CD1c-positive myeloid dendritic cell (primary cell): ENCODE measurements at regions not wholly inside any gene's neighbourhood (a gene's known extent, or its start where the extent isn't known, plus 50 kb on each side); places are given as distances from the start of the nearest gene placed in this dataset.
"Not testable (repeated sequence)": the region's sequence is repeated elsewhere in the genome, so short reads cannot be mapped to it uniquely, and the experiment has no call there.

Experiments
- DNase-seq: peaks from one replicate; pipeline ENCODE4 v3.0.0-alpha.2; 2016; ENCODE audit errors: extremely low spot score

DNA sequence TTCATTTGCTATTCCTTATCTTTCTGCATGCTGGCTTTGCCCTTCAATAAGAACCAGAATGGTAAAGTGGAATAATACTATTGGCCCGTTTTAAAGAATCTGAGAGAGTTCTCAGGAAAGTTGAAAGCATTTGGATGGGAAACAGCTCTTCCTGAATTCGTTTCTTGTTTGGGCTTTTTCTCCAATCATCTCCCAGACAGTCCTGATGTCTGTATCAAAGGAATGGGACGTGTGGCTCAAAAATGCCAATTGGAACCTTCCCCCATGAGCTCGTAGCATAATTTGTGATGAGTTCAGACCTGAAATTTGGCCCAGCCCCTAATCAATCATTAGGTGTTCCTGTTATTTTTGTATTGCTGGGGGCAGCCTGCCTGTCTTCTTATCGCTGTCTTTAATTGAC lies 75.8 kb upstream of the BACH2 start:
- DNase-seq: no peak

DNA sequence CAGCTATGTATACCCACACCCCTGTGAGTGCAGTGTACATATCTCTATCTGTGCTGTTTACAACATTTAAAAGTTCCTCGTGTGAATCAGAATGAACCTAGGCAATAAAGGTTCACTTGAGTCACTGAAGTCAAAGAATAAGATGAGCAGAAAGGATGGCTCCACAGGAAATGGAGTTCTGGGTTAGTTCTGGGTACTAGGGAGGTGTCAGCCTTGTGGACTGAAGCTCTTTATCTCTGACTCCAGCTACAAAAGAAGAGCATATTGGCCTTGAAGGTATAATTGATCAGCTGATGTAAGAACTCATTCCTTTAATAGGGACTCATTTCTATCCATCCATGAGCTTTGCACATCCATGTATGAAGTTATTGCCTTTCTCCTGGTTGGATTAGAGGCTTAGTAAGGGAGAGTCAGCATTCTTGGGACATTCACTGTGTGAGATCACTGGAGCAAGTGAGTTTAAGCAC lies 73.9 kb upstream of the BACH2 start:
- DNase-seq: no peak

DNA sequence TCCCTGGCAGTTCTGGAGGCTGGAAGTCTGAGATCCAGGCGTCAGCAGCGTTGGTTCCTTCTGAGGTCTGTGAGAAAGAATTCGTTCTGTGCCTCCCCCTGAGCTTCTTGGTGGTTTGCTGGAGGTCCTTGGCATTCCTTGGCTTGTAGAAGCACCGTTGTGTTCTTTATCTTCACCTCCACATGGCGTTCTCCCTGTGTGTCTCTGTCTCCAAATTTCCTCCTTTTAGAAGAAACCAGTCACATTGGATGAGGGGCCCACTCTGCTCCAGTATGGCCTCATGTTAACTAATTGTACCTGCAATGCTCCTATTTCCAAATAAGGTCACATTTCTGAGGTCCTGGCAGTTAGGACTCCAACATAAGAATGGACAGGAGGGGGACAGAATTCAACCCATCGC lies 73.0 kb upstream of the BACH2 start:
- DNase-seq: no peak

DNA sequence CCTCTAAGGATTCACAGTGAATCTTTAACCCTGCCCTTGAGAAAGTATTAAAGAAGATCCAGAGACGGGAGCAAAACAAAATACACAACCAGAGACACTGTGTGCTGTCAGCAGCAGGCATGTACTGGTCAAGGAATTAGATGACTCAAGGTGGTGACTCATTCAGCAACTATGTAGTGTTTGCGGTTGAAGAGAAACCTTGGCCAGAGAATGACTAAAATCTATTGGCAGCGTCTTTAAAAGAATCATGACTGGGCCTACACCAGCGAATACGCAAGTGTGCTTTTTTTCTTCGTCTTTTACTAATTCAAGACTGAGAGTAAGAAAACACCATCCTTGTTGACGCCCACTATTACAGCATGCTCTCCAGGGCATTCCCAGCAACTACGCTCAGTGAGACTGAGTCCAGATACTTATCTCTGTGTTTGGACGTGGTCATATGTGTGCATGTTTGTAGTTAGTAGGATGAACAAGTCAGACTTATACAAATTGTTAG lies 72.4 kb upstream of the BACH2 start:
- peak; percentile 77 for DNase-seq

DNA sequence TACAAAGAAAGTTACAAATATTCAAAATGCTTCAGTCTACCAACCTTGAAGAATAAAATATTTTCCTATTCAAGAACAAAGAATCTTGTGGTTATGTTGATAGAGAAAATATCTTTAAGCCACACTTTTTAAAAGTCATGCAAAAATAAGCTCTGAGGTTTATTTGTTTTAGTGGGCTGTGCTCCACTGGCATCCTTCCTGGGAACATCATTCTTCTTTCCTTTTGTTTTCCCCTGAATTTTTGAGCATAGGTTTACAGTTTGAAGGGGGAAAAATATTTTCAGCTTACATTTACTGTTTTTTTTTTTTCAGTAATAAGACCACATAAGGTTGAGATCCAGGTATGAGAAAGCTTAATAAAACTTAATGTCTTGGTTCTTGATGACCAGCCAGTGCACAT lies 72.0 kb upstream of the BACH2 start:
- no peak for DNase-seq

DNA sequence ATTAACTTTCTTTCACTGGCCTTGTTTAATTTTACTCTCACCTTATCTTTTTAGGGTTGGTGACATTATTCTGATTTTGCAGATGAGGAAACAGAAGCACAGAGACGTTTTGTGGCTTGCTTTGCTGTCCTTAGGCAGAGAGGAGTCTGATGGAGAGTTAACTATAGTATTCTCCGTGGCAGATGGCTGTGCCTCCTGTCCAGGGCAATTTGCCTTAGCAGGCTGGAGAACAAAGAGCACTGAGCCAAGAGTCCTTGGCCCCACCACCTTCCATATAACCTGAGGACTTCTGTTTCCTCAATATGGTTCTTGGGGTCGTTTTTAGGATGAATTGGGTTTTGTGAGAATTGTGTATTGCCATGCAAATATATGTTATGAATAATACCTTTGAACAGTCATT lies 71.4 kb upstream of the BACH2 start:
- no peak for DNase-seq

DNA sequence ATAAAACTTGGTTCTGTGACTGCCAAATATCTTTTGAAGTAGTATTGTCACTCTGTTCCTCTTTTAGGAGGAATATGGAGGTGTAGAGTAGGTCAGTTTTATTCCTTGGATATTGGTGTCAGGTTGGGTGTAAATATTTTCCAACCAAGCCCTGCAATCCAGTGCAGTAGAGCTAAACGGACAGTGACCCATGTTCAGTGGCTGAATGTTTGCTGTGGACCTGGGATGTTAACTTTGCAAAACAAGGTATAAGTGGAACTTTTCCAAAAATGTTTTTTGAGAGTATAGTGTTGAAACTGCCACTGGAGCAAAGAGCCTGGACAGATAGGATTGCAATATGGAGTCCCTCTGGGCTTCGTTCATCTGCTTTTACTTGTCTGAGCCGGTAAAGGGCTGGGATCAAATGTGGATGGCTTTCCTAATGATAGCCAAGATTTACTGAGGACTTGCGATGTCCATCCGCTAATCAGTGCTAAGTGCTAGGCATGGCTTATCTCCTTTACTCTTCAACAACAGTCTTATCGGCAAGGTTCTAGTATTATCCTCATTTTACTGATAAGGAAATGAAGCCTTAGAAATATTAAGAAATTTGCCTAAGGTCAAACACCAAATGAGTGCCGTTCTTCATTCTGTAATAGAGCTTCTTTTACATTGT lies 69.0 kb upstream of the BACH2 start:
- DNase-seq: no peak

DNA sequence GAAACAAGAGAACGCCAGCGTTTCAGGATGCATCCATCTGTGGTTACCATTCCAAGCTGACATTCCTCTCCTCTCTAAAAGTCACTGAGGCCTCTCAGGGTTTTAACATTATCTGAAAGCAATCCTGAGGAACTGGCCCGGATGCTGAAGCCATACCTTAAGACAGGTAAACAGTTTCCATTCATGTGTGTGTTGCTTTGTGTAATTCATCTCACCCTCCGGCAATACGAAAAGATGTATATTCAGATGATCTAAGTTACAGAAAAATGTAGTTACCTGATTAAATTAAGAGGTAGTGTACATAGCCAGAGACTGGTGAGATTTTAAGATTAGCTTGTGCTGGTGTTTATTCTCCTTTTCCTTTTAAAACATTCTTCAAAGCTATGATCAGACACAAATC lies 68.4 kb upstream of the BACH2 start:
- DNase-seq: no peak

DNA sequence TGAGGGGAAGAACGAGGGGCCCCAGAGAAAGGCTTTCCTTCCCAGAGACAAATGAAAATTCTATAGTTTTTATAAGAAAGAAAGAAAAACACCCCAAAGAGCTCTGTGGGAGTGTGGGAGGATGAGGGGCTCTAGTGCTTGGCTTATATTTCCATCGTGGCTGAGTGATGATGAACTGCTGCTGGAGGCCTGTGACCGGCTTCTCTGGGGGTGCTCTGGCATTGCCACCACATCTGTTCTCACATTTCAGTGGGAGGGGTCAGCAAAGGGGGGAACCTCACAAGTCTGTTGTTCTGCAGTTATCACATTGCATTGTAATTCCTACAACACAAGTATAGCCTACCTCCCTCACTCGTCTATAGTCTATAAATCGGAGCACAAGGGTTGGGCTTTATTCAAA lies 67.6 kb upstream of the BACH2 start:
- no peak for DNase-seq

DNA sequence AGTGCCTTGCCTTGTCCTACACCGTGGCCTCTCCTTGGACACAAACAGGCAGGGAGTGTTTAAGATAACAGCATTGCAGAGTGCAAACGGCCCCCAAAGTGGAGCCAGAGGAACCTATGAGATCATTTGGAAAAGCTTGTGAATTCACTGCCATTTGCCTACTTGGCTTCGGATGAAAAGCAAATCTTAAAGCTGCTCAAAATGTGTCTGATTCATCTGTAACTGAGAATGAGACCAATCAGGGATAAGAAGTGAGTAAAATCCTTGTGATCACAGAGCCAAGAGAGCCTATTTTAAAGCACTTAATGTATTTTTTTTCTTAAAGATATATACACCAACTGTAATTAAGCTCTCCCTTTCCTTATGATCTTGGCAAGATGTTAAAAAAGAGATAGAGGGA lies 65.7 kb upstream of the BACH2 start:
- DNase-seq: no peak

DNA sequence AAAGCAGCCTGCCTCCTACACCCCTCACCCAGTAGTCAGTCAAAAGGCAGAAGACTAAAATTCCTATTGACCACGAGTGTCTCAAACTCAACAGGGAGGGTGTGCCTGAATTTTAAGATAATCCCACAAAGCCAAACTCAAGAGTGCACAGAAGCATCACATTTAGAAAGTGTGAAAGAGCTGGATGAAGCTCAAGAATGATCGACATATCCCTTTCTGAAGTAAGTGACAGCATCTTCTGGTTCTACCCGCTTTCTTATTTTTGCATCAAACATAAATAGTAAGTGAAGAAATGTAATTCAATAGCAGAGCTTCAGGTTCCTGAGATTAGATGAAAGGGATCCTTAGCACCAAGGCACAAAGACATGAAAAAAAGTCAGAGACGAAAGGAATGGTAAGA lies 64.5 kb upstream of the BACH2 start:
- no peak for DNase-seq

DNA sequence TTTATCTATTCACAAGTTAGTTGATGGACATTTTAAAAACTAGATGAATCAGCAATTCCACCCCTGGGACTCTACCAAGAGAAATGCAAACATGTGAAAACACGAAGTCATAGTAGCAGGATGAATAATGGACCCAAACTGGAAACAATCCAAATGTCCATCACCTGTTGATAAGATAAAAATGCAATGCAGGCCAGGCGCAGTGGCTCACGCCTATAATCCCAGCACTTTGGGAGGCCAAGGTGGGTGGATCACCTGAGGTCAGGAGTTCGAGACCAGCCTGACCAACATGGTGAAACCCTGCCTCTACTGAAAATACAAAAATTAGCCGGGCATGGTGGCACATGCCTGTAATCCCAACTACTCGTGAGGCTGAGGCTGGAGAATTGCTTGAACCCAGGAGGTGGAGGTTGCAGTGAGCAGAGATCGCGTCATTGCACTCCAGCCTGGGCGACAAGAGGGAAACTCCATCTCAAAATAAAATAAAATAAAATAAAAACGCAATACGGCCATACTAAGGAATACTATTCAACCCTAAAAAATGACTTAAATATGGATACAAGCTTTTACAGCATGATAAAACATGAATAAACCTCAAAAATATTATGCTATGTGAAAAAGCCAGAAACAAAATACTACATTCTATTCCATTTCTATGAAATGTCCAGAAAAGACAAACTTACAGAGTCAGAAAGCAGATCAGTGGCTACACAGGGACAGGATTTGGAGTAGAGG lies 61.6 kb upstream of the BACH2 start:
- DNase-seq: not testable (repeated sequence)

DNA sequence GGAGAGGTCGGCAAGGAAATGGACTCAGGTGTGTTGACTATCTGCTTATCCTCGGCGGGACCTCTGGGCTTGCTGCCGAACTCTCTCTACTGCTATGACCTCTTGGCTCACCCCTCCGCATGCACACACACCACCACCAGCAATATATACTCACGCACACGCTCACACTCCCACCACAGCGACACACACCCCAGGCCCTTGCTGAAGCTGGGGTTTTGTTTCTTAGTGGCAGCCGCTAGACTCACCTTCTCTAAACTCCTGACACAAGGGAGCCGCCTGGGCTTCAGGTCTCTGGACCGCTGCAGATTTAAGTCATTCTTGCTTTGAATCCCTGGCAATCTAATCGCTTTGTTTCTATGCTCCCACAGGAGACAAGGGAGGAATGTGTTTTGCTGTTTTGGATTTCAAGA lies 59.4 kb upstream of the BACH2 start:
- no peak for DNase-seq

DNA sequence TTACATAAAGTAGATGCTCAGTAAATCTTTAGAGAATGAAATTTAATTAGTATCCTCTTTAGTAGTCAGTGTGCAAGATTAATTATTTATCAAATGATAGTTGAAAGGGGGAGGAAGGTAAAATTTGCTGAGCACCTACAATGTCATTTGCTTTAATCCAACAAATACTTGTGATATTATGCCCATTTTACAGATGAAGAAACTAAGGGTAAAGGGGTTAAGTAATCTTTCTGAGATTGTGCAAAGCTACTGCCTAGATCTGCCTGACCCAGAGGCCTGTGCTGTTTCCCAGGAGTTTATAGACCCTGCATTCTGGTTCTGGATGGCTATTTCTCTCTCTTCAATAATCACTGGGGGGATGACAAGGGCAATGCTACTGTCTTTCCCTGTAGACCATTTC lies 58.3 kb upstream of the BACH2 start:
- no peak for DNase-seq

DNA sequence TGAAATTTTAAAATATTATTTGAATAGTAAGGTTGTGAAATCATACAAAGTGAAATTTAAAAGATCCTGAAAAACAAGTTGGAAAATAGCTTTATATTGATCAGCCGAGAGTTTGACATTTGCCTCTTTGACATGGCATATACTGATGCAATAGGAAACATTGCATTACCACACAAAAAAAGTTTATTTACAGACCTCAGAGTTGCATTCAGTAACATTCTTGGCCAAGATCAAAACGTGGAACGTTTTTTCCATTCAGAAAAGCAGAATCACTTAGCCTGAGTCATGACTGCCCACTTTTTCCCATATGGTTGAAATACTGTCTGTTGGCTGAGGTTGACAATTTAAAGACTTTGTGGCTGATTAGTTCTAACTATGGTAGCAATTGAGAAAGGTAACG lies 55.1 kb upstream of the BACH2 start:
- DNase-seq: peak; percentile 63

DNA sequence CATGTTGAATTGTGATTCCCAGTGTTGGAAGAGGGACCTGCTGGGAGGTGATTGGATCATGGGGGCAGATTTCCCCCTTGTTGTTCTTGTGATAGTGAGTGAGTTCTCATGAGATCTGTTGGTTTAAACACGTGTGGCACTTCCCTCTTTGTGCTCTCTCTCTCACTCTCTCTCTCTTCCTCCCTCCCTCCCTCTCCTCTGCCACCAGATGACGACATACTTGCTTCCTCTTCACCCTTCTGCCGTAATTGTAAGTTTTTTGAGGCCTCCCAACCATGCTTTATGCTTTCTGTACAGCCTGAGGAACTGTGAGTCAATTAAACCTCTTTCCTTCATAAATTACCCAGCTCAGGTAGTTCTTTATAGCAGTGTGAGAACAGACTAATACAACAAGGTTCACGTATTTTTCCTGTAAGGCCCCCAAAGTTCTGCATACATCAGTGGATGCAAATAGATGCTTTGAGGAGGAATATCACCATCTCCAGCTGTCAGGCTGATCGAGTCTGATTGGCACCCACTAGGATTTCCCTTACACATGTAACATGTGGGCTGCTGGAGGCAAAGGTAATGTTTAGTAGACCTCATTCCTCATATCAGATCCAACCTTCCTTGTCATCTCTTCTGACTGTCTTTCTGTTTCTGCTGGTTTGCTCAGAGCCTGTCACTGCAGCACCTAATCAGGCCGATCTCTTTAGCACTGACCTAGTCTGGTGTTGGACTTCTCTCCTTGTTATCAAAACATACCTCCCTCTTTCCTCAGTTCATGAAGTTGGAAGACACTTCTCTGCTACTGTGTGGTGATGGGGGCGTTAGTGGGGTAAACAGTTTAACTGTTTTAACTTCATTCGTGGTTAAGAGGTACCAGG lies 54.3 kb upstream of the BACH2 start:
- peak; percentile 66 for DNase-seq

DNA sequence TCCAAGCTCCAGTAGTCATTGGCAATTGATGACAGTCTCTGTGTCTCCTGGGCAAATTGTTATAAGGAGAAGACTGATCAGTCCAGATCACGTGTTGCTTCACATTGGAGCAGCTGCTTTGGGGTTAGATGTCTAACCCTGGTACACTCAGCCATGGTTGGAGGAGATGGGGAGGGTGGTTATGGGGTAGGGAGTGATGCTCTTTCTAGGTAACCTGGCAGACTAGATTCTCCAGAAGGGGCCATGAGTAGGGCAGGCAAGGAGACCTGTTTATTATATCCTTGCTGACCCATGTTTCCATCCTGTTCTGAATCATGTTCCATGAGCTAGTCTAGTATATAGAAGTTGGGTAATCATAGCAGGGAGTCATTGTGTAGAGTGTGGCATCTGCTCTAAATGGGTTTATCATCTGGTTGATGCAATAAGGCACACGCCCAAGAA lies 50.8 kb upstream of the BACH2 start:
- DNase-seq: no peak

DNA sequence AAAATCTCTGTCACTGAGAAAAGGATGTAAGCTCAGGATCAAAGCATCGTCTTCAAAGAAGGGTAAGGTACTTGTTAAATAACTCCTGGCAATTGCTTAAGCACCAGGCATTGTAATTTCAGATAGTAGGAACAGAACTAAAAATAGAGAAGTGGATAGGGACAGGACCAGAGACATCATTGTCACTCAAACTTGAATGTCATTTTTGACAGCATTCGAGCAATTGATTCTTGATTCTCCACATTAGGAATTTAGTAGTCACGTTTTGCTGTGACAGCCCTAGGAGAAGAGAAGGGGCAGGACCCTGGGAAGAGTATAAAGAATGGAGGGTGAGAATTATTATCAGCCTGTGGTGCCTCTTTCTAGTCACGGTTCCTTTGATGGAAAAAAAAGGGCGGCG lies 50.1 kb upstream of the BACH2 start:
- no peak for DNase-seq
